Left kidney (tissue), 1 donor: ENCODE measurements at regions not wholly inside any gene's neighbourhood (a gene's known extent, or its start where the extent isn't known, plus 50 kb on each side); places are given as distances from the start of the nearest gene placed in this dataset.

Experiments
- DNase-seq: peaks from one replicate; pipeline ENCODE4 v3.0.0-alpha.2; 2013

DNA sequence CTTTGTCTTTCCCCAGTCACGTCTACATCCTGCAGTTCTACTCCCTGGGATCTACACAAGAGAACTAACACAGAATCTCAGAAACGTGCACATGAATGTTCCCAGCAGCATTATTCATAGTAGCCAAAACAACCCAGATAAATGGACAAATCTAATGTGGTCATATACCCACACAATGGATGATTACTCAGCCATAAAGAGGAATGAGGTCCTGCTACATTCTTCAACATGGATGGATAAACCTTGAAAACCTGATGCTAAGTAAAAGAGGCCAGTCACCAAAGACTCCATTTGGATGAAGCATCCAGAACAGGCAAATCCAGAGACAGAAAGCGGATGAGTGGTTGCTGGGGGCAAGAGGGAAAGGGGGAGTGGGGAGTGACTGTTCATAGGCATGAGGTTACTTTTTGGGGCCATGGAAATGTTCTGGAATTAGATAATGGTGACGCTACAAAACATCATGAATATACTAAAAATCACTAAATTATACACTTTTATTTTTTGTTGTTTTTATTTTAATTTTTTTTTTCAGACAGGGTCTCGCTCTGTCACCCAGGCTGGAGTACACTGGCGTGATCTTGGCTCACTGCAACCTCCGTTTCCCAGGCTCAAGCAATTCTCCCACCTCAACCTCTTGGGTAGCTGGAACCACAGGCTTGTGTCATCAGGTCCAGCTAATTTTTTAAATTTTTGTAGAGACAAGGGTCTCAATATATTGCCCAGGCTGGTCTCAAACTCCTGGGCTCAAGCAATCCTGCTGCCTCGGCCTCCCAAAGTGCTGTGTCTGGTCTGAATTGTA lies 50.8 kb upstream of the DSN1 start:
- peak; percentile 56 for DNase-seq

GRCh38 chr20:36825385-36826104 lies 50.4 kb upstream of the TLDC2 start:
- DNase-seq: no peak
